IPS DF 4.7 (cell line): ENCODE measurements at regions not wholly inside any gene's neighbourhood (a gene's known extent, or its start where the extent isn't known, plus 50 kb on each side); places are given as distances from the start of the nearest gene placed in this dataset.

ENCODE experiments used
- DNase-seq: peaks from one replicate; pipeline ENCODE4 v3.0.0-alpha.2; 2013; ENCODE audit warnings: low spot score; ENCODE audit errors: extremely low read depth

GRCh38 chr17:33637534-33637933 is 344.4 kb upstream of the ASIC2 start:
- DNase-seq, result no peak

DNA sequence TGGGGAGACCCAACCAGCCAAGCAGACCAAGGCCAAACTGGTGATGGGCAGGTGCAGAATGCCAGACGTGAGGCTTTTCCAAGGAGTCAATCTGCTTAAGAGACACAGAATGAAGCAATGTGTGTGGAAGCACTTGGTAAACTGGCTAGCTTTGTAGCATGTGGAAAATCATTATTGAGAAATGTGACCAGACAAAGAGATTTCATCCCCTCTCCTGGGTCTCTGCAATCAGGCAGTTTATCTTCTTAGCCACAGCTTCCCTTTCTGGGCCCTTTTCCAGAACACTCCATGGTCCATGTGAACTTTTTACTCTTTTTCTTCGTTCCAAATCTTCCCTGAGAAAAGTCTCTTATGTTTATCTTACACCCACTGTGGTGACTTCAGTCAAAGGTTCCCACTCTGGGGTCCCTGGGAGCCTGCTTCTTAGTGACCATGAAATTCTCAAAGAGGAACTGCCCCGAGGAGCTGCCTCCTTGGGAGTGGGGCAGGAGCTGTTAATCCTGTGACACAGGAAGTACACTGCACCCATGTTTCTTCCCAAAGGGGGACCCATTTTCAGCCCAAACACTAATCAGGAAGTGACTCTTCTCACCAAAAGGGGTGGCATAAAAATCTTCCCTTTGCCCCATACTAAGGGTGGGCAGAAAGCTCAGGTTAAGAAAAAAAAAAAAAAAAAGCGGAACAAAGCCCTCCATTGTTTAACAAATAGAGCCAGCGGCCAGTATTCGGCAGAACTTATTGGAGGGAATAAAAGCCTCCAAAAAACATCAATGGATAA is 346.2 kb upstream of the ASIC2 start:
- no peak for DNase-seq

- DNase-seq, result no peak
Observed at GRCh38 chr17:33640629-33641028, 347.5 kb upstream of the ASIC2 start.

- DNase-seq, result no peak
Observed at GRCh38 chr17:33642002-33642401, 348.9 kb upstream of the ASIC2 start.

DNA sequence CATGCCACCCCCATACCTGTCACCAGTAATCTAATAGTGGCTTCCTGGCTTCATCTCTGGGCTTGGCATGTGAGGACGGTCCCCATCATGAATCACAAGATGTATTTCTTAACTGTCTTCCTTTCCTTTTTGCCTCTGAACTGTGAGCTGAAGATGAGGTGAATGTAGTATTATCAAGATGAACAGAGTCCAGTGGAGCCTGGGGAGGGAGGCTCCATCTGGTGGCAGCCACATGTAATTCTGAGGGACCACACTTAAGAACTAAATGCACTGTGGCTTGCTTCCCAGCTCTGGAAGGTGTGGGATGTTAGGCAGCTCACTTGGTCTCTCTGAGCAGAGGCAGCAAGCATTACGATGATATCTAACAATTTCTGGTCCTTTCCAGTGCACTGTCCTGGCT is 354.9 kb upstream of the ASIC2 start:
- no peak for DNase-seq

DNA sequence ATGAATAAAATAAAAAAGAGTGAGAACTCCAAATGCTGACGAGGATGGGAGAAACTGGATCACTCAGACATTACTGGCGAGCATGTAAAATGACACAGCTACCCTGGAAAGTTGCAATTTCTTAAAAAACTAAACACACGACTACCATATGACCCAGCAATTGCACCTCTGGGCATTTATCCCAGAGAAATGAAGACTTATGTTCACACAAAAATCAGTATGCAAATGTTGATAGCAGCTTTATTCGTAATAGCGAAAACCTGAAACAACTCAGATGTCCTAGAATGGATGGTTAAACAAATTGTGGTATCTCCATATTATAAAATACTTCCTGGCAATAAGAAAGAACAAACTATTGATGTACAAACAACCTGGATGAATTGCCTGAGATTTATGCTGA is 357.2 kb upstream of the ASIC2 start:
- DNase-seq, result no peak

DNA sequence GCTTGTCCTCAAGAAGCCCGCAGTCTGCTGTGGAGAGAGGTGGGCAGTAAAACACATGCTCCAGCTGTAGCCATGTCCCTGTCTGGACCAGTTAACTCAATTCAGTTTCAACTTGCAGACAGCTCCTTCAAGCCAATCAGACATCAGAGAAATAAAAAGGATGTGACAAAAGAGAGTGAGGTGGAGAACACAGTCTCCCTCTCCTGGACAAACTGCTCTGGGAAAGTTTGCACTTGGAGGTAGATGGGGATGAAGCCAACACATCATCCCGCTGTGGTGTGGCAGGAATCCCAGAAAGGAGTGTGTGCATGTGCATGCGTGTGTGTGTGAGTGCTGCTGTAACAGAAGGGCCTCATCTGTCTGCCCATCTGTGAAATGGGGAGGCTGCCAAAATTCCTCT is 358.6 kb upstream of the ASIC2 start:
- no peak for DNase-seq

GRCh38 chr17:33652731-33653398 is 359.8 kb upstream of the ASIC2 start:
- DNase-seq, result no peak

DNA sequence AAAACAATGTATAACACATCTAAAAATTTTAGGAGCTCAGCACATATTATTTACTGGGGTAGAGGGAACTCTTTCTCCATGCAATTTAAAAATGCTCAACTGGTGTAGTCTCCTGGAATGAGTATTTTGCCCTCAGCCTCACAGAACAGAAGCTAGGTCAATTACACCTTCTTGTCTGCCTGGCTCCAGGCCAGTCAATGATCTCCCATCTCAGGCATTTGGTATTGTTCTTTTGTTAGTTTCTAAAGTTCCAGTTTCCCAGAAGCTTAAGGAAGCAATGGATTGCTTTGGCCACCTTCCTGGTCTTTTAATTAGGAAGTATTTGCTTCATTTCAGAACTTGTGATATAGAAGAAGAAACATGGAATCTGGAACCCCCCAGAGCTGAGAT is 360.3 kb upstream of the ASIC2 start:
- DNase-seq, result no peak

DNA sequence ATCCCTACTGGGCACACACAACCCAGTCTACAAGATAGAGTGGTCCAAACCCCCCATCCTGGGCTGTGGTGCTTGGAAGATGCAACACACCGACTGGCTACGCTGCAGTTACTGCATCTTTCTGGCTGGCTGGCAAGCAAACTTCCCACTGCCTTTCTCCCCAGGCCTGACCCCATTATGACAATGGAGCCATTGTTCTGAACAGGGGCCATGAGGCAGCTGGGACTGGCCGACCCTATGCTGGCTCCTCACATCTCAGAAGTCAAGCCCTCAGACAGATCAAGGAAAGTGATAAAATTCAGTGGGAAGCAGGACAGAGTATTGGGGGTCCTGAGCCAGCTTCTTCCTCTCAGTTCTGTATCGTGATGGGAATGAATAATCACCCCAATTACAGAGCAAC is 364.1 kb upstream of the ASIC2 start:
- no peak for DNase-seq

- DNase-seq, result no peak
Observed at GRCh38 chr17:33661975-33662374, 368.9 kb upstream of the ASIC2 start.

DNA sequence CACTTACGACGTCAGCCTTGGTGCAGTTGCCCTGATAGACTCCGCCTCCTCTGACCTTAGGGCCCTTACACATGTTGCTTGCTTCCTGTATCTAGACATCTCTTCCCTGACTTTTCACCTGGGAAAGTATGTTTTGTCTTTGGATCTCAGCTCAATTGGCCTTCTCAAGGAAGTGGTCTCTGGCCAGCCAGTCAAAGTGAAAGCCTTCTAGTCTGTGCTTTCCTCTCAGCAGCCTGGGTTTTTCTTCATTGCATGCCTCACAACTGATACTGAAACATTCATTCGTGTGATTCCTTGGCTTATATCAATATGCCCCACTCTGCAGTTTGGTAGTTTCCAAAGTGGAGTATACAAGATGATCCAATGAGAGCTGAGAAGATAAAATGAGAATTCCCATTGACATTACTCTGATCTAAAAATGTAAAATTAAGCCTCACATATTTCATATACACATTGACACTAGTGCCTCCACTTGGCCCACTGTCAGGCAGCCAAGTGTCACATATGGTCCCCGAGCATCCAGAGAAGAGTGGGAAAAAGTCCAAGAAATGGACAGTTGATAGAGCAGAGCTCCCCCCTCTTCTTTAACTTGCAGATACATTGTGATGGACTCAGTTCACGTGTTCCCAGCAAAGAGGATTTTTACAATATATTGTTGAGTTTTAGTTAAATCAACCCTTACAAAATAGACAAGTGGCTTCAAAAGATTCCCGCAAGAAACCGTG is 371.2 kb upstream of the ASIC2 start:
- no peak for DNase-seq

DNA sequence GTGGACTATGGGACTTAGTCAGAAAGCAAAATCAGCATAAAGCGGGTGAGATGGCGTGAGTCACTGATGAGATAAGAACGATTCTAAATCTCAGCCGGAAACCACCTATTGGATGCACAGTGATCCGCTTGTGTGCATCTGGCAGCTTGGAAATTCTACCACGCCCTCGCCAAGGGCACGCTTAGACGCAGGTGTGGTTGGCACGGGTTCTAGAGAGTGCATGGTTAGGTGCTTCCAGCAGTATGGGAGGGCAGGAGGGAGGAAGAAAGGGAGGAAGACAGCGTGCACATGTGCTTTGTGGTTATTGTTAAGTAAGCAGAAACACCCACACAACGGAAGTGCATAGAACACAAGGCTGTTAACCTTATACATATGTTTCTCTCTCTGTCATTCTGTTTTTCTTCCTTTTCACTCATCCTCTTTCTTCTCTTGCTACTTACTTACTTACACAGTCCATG is 374.0 kb upstream of the ASIC2 start:
- DNase-seq, result no peak

GRCh38 chr17:33667671-33668070 is 374.6 kb upstream of the ASIC2 start:
- no peak for DNase-seq

DNA sequence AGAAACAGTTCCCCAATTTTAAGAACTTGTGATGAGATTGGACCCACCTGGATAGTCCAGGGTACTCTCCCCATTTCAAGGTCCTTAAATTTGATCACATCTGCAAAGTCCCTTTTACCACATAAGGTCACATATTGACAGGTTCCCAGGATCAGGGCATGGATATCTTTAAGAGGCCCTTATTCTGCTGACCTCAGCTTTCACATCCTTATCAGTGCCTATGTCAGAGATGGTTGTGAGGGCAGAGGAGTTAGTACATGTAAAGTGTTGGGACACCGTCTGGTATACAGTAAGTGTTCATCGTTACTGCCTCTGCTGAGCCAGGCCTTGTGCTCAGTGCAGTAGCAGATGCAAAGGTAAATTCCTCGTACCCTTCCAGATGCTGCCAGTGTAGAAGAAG is 375.4 kb upstream of the ASIC2 start:
- DNase-seq, result no peak

- DNase-seq, result no peak
Observed at GRCh38 chr17:33671491-33671890, 378.4 kb upstream of the ASIC2 start.

DNA sequence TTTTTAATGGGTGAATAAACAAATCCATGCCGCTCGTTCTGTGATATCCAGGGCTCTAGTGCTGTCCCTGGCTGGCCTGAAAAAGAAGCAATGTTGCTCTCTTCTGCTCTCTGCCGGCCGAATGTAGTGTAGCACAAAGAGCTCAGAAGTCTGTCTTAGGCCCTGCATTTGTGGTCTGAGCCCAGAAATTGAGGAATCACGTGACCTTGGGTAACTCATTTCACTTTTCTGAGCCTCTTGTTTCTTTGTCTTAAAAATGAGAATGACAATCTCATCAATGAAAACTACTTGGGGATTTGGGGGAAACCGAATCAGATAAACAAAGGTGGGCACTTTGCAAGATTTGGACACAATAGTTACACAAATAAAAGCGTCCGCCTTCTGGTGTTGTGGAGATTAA is 381.6 kb upstream of the ASIC2 start:
- DNase-seq, result peak; percentile 68

DNA sequence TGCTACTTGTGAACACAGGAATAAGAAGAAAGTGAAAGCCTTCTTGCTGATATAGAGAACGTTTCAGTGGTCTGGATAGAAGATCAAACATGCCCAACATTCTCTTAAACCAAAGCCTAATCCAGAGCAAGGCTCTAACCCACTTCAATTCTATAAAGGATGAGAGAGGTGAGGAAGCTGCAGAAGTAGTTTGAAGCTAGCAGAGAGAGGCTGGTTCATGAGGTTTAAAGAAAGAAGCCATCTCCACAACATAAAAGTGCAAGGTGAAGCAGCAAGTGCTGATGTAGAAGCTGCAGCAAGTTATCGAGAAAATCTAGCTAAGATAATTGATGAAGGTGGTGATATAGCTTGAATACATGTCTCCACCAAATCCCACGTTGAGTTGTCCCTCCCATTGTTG is 383.3 kb upstream of the ASIC2 start:
- no peak for DNase-seq

GRCh38 chr17:33679595-33679994 is 386.5 kb upstream of the ASIC2 start:
- DNase-seq, result no peak

- no peak for DNase-seq
Observed at GRCh38 chr17:33680472-33680871, 387.4 kb upstream of the ASIC2 start.

- DNase-seq, result no peak
Observed at GRCh38 chr17:33682599-33682998, 389.5 kb upstream of the ASIC2 start.

- no peak for DNase-seq
Observed at GRCh38 chr17:33684735-33685134, 391.6 kb upstream of the ASIC2 start.
